WTC11 (cell line): ENCODE measurements at regions not wholly inside any gene's neighbourhood (a gene's known extent, or its start where the extent isn't known, plus 50 kb on each side); places are given as distances from the start of the nearest gene placed in this dataset.

ENCODE experiments used
- ATF1 ChIP-seq: sonication (generic); formaldehyde crosslinking; IDR thresholded peaks from 2 replicates; pipeline ENCODE4 v1.8.1; 2023; ENCODE audit warnings: mild to moderate bottlenecking, moderate library complexity, missing genetic modification reagents
- ESRRA ChIP-seq: sonication (generic); formaldehyde crosslinking; IDR thresholded peaks from 2 replicates; pipeline ENCODE4 v1.8.1; 2022; ENCODE audit warnings: mild to moderate bottlenecking, missing genetic modification reagents, borderline replicate concordance
- SMAD3 ChIP-seq: sonication (generic); formaldehyde crosslinking; IDR thresholded peaks from 2 replicates; pipeline ENCODE4 v1.8.0; 2022; ENCODE audit warnings: missing genetic modification reagents, mild to moderate bottlenecking, borderline replicate concordance
- TEAD4 ChIP-seq: sonication (generic); formaldehyde crosslinking; IDR thresholded peaks from 2 replicates; pipeline ENCODE4 v1.8.0; 2022; ENCODE audit warnings: mild to moderate bottlenecking, missing genetic modification reagents
- ZNF138 ChIP-seq: sonication (generic); formaldehyde crosslinking; conservative IDR thresholded peaks from 2 replicates; pipeline ENCODE4 v1.8.1; 2022; ENCODE audit warnings: mild to moderate bottlenecking, moderate library complexity, missing genetic modification reagents
- ZNF232 ChIP-seq: sonication (generic); formaldehyde crosslinking; IDR thresholded peaks from 2 replicates; pipeline ENCODE4 v1.8.0; 2022; ENCODE audit warnings: mild to moderate bottlenecking, missing genetic modification reagents
- ZNF512 ChIP-seq: sonication (generic); formaldehyde crosslinking; IDR thresholded peaks from 2 replicates; pipeline ENCODE4 v1.8.1; 2022; ENCODE audit warnings: missing genetic modification reagents, borderline replicate concordance
- TF ChIP-seq, protein P1 (sequence below): fragments of 200-600 bp; IDR thresholded peaks from 2 replicates; pipeline ENCODE4 v1.8.0; 2022; ENCODE audit warnings: antibody characterized with exemption
- TF ChIP-seq, protein P2 (sequence below): sonication (generic); formaldehyde crosslinking; IDR thresholded peaks from 2 replicates; pipeline ENCODE4 v1.8.0; 2022; ENCODE audit warnings: mild to moderate bottlenecking, missing genetic modification reagents

DNA sequence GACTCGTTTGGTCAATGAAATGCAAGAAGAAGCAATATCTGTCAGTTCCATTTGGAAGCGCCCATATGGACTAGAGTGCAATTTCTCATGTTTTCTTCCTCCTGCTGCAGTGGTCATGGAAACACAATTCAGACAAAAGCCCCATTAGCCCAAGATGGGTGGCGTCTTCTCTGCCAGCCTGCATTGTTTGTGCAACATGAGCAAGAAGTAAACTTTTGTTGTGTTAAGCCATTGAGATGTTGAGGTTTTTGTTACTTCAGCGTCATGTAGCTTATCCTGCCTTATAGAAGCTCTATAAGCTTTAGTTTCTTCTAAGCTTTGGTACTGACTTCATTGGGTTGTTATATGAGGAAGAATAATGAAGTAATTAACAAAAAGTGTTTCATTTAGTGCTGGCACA is 137.4 kb downstream of the NPIPB5 start:
- TF ChIP-seq, protein P1, sequence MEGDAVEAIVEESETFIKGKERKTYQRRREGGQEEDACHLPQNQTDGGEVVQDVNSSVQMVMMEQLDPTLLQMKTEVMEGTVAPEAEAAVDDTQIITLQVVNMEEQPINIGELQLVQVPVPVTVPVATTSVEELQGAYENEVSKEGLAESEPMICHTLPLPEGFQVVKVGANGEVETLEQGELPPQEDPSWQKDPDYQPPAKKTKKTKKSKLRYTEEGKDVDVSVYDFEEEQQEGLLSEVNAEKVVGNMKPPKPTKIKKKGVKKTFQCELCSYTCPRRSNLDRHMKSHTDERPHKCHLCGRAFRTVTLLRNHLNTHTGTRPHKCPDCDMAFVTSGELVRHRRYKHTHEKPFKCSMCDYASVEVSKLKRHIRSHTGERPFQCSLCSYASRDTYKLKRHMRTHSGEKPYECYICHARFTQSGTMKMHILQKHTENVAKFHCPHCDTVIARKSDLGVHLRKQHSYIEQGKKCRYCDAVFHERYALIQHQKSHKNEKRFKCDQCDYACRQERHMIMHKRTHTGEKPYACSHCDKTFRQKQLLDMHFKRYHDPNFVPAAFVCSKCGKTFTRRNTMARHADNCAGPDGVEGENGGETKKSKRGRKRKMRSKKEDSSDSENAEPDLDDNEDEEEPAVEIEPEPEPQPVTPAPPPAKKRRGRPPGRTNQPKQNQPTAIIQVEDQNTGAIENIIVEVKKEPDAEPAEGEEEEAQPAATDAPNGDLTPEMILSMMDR = no peak
- no peak for TF ChIP-seq ZNF138 (CRISPR knock-in tag)
- TF ChIP-seq TEAD4 (CRISPR knock-in tag) = no peak
- TF ChIP-seq SMAD3 (CRISPR knock-in tag) = no peak
- TF ChIP-seq ATF1 (CRISPR knock-in tag) = no peak
- TF ChIP-seq, protein P2, sequence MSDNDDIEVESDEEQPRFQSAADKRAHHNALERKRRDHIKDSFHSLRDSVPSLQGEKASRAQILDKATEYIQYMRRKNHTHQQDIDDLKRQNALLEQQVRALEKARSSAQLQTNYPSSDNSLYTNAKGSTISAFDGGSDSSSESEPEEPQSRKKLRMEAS (CRISPR knock-in tag) = no peak
- no peak for TF ChIP-seq ESRRA (CRISPR knock-in tag)
- TF ChIP-seq ZNF232 (CRISPR knock-in tag) = no peak
- TF ChIP-seq ZNF512 = no peak
